Colonic mucosa (tissue), 4 donors: ENCODE measurements at regions not wholly inside any gene's neighbourhood (a gene's known extent, or its start where the extent isn't known, plus 50 kb on each side); places are given as distances from the start of the nearest gene placed in this dataset.

Experiments used
- DNase-seq: peaks from one replicate; pipeline ENCODE4 v3.0.0-alpha.2; 2020
- H3K27ac ChIP-seq: fragments of 200-600 bp; one replicate; pipeline ENCODE4 v1.8.0; 2021
- H3K27me3 ChIP-seq: fragments of 200-600 bp; one replicate; pipeline ENCODE4 v1.8.0; 2021
- H3K36me3 ChIP-seq: fragments of 200-600 bp; one replicate; pipeline ENCODE4 v1.8.0; 2021
- H3K4me1 ChIP-seq: fragments of 200-600 bp; one replicate; pipeline ENCODE4 v1.8.0; 2021; ENCODE audit warnings: mild to moderate bottlenecking
- H3K4me3 ChIP-seq: fragments of 200-600 bp; one replicate; pipeline ENCODE4 v1.8.0; 2021
- H3K9ac ChIP-seq, 2 donors: one replicate each; pipeline ENCODE4 v1.7.0; 2013; ENCODE audit warnings: control low read depth in 2 of 2, low read depth in 2 of 2, low read length in 2 of 2
- H3K9me3 ChIP-seq: fragments of 200-600 bp; one replicate; pipeline ENCODE4 v1.8.0; 2021
- CTCF ChIP-seq: fragments of 200-600 bp; IDR thresholded peaks from one replicate; pipeline ENCODE4 v1.8.0; 2022; ENCODE audit warnings: antibody characterized with exemption, mild to moderate bottlenecking
- intact Hi-C: fragments of 100-400 bp; cut with DNase I; formaldehyde crosslinking; loops from one replicate; pipeline ENCODE4 v1.14.1; 2022
- donor health status: healthy.
- donor health status: DM: no; HTN: no; CAD: no.
- donor health status: DM: no; HTN: no; CAD: no.

- TF ChIP-seq CTCF: no peak
- no peak overlapping the region for H3K27ac ChIP-seq
Observed at GRCh38 chr11:29009426-29009825, 901.2 kb downstream of the METTL15 start.

GRCh38 chr11:29008481-29008880 is 900.3 kb downstream of the METTL15 start:
- no peak for DNase-seq
- H3K27ac ChIP-seq: no peak overlapping the region
- H3K9me3 ChIP-seq: no peaks in the 10 kb centered on the region
- intact Hi-C loops: no loop called here
- H3K9ac ChIP-seq: no peak overlapping the region
- H3K4me1 ChIP-seq: no peaks in the 10 kb centered on the region
- no peak for TF ChIP-seq CTCF
- H3K4me3 ChIP-seq: no peak overlapping the region
- H3K27me3 ChIP-seq: no peaks in the 10 kb centered on the region
- H3K36me3 ChIP-seq: no peaks in the 10 kb centered on the region

More at GRCh38 chr11:29009426-29009825, 901.2 kb downstream of the METTL15 start:
- Histone ChIP-seq H3K4me1 (no peaks in the 10 kb centered on the region), H3K27me3 (no peaks in the 10 kb centered on the region), H3K36me3 (no peaks in the 10 kb centered on the region), H3K9me3 (no peaks in the 10 kb centered on the region), H3K9ac (no peak overlapping the region), H3K4me3 (no peak overlapping the region)
- DNase-seq: no peak
- intact Hi-C loops: no loop called here

- Histone ChIP-seq H3K27me3 (no peaks in the 10 kb centered on the region), H3K9ac (no peak overlapping the region), H3K27ac (no peak overlapping the region), H3K4me1 (no peaks in the 10 kb centered on the region), H3K36me3 (no peaks in the 10 kb centered on the region), H3K4me3 (no peak overlapping the region), H3K9me3 (no peaks in the 10 kb centered on the region)
- intact Hi-C loops: no loop called here
- no peak for DNase-seq
- no peak for TF ChIP-seq CTCF
Observed at GRCh38 chr11:29006668-29007067, 898.5 kb downstream of the METTL15 start.

- intact Hi-C loops: no loop called here
- no peaks in the 10 kb centered on the region for H3K27me3 ChIP-seq
Observed at GRCh38 chr11:29005401-29005980, 897.3 kb downstream of the METTL15 start.

GRCh38 chr11:29002816-29003215 is 894.6 kb downstream of the METTL15 start:
- H3K27ac ChIP-seq: no peak overlapping the region
- intact Hi-C loops: no loop called here
- no peak for DNase-seq
- no peak for TF ChIP-seq CTCF
- no peaks in the 10 kb centered on the region for H3K9me3 ChIP-seq
- no peaks in the 10 kb centered on the region for H3K27me3 ChIP-seq
- no peak overlapping the region for H3K4me3 ChIP-seq
- no peaks in the 10 kb centered on the region for H3K4me1 ChIP-seq
- H3K9ac ChIP-seq: no peak overlapping the region
- H3K36me3 ChIP-seq: no peaks in the 10 kb centered on the region

More at GRCh38 chr11:29005401-29005980, 897.3 kb downstream of the METTL15 start:
- H3K4me3 ChIP-seq: no peak overlapping the region
- no peaks in the 10 kb centered on the region for H3K9me3 ChIP-seq
- no peak for DNase-seq
- H3K9ac ChIP-seq: no peak overlapping the region
- H3K4me1 ChIP-seq: no peaks in the 10 kb centered on the region
- H3K36me3 ChIP-seq: no peaks in the 10 kb centered on the region
- no peak for TF ChIP-seq CTCF
- no peak overlapping the region for H3K27ac ChIP-seq
